ENCODE measurements at regions not wholly inside any gene's neighbourhood (a gene's known extent, or its start where the extent isn't known, plus 50 kb on each side); places are given as distances from the start of the nearest gene placed in this dataset.

DNA sequence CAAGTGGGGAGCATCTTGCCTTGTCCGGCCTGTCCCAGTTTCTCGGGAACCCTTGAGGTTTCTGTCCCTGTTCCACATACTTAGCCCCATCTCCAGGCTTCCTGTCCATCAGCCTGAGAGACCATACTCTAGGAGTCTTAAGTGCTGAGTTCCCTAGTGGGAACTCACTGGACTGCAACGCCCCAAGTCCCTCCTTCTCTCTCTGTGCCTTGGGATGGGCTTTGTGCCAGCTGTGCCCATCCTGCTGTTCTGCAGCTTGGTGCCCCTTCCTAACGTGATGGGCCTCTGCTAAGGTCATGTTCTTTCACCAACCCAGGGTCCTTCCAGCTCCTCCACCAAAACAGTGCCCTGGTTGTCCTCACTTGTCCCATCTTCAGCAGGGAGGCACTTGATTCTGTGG is 222.3 kb upstream of the ANKRD55 start:
- no peak overlapping the region for H3K27ac ChIP-seq (ENCODE audit: control insufficient read depth, insufficient read depth, low read length)
- no peaks in the 10 kb centered on the region for H3K9me1 ChIP-seq (ENCODE audit: control insufficient read depth, extremely low read depth, insufficient read depth, low read length)
- H3K27me3 ChIP-seq (ENCODE audit: control insufficient read depth, extremely low read depth, insufficient read depth, low read length), result no peaks in the 10 kb centered on the region
- no peaks in the 10 kb centered on the region for H3K36me3 ChIP-seq (ENCODE audit: control insufficient read depth in 2 of 2, extremely low read depth in 1 of 2, insufficient read depth in 2 of 2, low read length in 2 of 2)
- no peak overlapping the region for H3K4me3 ChIP-seq (ENCODE audit: control insufficient read depth in 2 of 3, extremely low read depth in 1 of 3, insufficient read depth in 2 of 3, low read depth in 1 of 3, low read length in 3 of 3)
- no peaks in the 10 kb centered on the region for H4K20me1 ChIP-seq (ENCODE audit: control insufficient read depth, extremely low read depth, insufficient read depth, low read length)
- H3K4me2 ChIP-seq (ENCODE audit: control insufficient read depth, extremely low read depth, insufficient read depth, low read depth, low read length), result no peak overlapping the region
- DNase-seq (ENCODE audit: low read depth, low spot score) (no peak), FAIRE-seq (no peak)
- TF ChIP-seq CTCF (optimal IDR thresholded peaks at IDR 0.05 in 1 of 3, IDR thresholded peaks at IDR 0.05 in 1 of 3, conservative IDR thresholded peaks at IDR 0.05 in 1 of 3; ENCODE audit: extremely low read depth in 1 of 3, insufficient read depth in 2 of 3, low read length in 3 of 3), result no peak
- no peak for TF ChIP-seq EZH2 (IDR thresholded peaks at IDR 0.05; ENCODE audit: low read length)
- no peaks in the 10 kb centered on the region for H3K79me2 ChIP-seq (ENCODE audit: control insufficient read depth, insufficient read depth, low read length)
- dilution Hi-C loops (cut with MboI; ENCODE audit: extremely low pct_ligation_motif_present, low sequenced_read_pairs), result no loop called here
- H3K9me3 ChIP-seq (ENCODE audit: control insufficient read depth, low read depth, low read length), result no peaks in the 10 kb centered on the region
- H3K4me1 ChIP-seq (ENCODE audit: control insufficient read depth, extremely low read depth, insufficient read depth, low read length), result no peaks in the 10 kb centered on the region
- no peak overlapping the region for H3K9ac ChIP-seq (ENCODE audit: control insufficient read depth, extremely low read depth, insufficient read depth, low read length)
- no peak overlapping the region for H2AFZ ChIP-seq (ENCODE audit: control insufficient read depth, low read length)

DNA sequence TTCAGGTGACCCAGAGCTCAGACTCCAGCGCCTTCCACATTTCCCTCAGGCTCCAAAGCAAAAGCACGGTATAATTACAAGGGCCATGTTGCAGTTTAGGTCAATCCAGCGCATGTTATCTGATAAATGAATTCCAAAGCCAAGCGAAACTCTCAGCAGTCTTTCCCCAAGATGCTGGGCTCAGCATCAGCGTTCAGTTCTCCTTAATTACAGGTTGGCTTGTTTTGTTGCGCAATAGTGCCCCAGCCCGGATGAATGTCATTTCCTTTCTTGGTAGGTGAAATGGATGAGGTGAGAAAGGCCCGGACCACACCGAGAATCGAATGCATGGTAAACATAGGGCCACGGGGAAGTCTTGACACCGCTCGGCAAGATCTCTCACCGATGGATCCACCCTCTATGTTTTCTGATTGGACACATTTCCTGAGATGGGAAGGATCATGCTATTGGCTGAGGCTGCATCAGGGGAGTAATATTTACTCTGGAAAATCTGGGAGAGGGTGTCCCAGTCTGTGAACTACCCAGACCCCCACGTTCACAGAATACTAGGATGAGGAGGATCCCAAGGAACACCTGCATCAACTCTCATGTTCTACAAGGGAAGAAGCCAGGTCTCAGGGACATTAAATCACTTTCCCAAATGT is 221.2 kb upstream of the ANKRD55 start:
- Histone ChIP-seq H3K36me3 (ENCODE audit: control insufficient read depth in 2 of 2, extremely low read depth in 1 of 2, insufficient read depth in 2 of 2, low read length in 2 of 2) (no peaks in the 10 kb centered on the region), H3K27ac (ENCODE audit: control insufficient read depth, insufficient read depth, low read length) (no peak overlapping the region), H3K9ac (ENCODE audit: control insufficient read depth, extremely low read depth, insufficient read depth, low read length) (no peak overlapping the region), H3K27me3 (ENCODE audit: control insufficient read depth, extremely low read depth, insufficient read depth, low read length) (no peaks in the 10 kb centered on the region), H3K79me2 (ENCODE audit: control insufficient read depth, insufficient read depth, low read length) (no peaks in the 10 kb centered on the region), H3K9me1 (ENCODE audit: control insufficient read depth, extremely low read depth, insufficient read depth, low read length) (no peaks in the 10 kb centered on the region), H2AFZ (ENCODE audit: control insufficient read depth, low read length) (no peak overlapping the region), H3K4me2 (ENCODE audit: control insufficient read depth, extremely low read depth, insufficient read depth, low read depth, low read length) (no peak overlapping the region), H3K9me3 (ENCODE audit: control insufficient read depth, low read depth, low read length) (no peaks in the 10 kb centered on the region), H3K4me1 (ENCODE audit: control insufficient read depth, extremely low read depth, insufficient read depth, low read length) (no peaks in the 10 kb centered on the region), H3K4me3 (ENCODE audit: control insufficient read depth in 2 of 3, extremely low read depth in 1 of 3, insufficient read depth in 2 of 3, low read depth in 1 of 3, low read length in 3 of 3) (no peak overlapping the region), H4K20me1 (ENCODE audit: control insufficient read depth, extremely low read depth, insufficient read depth, low read length) (no peaks in the 10 kb centered on the region)
- DNase-seq (ENCODE audit: low read depth, low spot score) (no peak), FAIRE-seq (no peak)
- dilution Hi-C loops (cut with MboI; ENCODE audit: extremely low pct_ligation_motif_present, low sequenced_read_pairs), result no loop called here
- no peak for TF ChIP-seq EZH2 (IDR thresholded peaks at IDR 0.05; ENCODE audit: low read length)
- no peak for TF ChIP-seq CTCF (optimal IDR thresholded peaks at IDR 0.05 in 1 of 3, IDR thresholded peaks at IDR 0.05 in 1 of 3, conservative IDR thresholded peaks at IDR 0.05 in 1 of 3; ENCODE audit: extremely low read depth in 1 of 3, insufficient read depth in 2 of 3, low read length in 3 of 3)
